Activated T-helper 1 cell treated with anti-CD3 and anti-CD28 coated beads, Interleukin-12 subunit alpha, Interleukin-12 subunit beta, Interleukin-2, Interleukin-4 antibody, amounts not matched to agents 30 ng/mL and 10 ng/mL and 1 ng/mL, durations not matched to agents 14 hours and 24 hours and 36 hours (primary cell): ENCODE measurements at regions not wholly inside any gene's neighbourhood (a gene's known extent, or its start where the extent isn't known, plus 50 kb on each side); places are given as distances from the start of the nearest gene placed in this dataset.

Experiments used
- DNase-seq: peaks from one replicate; pipeline ENCODE4 v3.0.0; 2021; ENCODE audit warnings: low spot score
- H3K27ac Mint-ChIP-seq: one replicate; pipeline ENCODE4 v1.8.0; 2021; ENCODE audit warnings: mild to moderate bottlenecking, mixed read lengths
- H3K27me3 Mint-ChIP-seq: one replicate; pipeline ENCODE4 v1.8.0; 2022; ENCODE audit warnings: mild to moderate bottlenecking, moderate library complexity, mixed read lengths; ENCODE audit not compliant: insufficient read depth
- H3K36me3 Mint-ChIP-seq: one replicate; pipeline ENCODE4 v1.8.0; 2021; ENCODE audit warnings: low read depth, mixed read lengths
- H3K4me1 Mint-ChIP-seq: one replicate; pipeline ENCODE4 v1.8.0; 2021; ENCODE audit warnings: low read depth, mixed read lengths
- H3K4me3 Mint-ChIP-seq: one replicate; pipeline ENCODE4 v1.8.0; 2021; ENCODE audit warnings: mild to moderate bottlenecking, moderate library complexity, mixed read lengths
- H3K9me3 Mint-ChIP-seq: one replicate; pipeline ENCODE4 v1.8.0; 2021; ENCODE audit warnings: mixed read lengths
- intact Hi-C: fragments of 100-400 bp; cut with micrococcal nuclease; formaldehyde crosslinking; loops from one replicate; pipeline ENCODE4 v1.15.1; 2024

GRCh38 chr10:31138026-31138553 lies 106.4 kb upstream of the ZNF438 start:
- H3K36me3 Mint-ChIP-seq = peaks cover 2% of the 10 kb centered on the region
- H3K27ac Mint-ChIP-seq = no peak overlapping the region
- H3K4me3 Mint-ChIP-seq = no peak overlapping the region
- DNase-seq = no peak
- no peaks in the 10 kb centered on the region for H3K27me3 Mint-ChIP-seq
- H3K4me1 Mint-ChIP-seq = peaks cover 44% of the 10 kb centered on the region
- H3K9me3 Mint-ChIP-seq = no peaks in the 10 kb centered on the region
- intact Hi-C loops = loop anchor here (5.0 kb wide), 1 partner anchor 354 kb away; no protein-coding TSS in a partner anchor

GRCh38 chr10:31139497-31139896 lies 107.8 kb upstream of the ZNF438 start:
- Mint-ChIP-seq H3K27me3 (no peaks in the 10 kb centered on the region), H3K4me3 (no peak overlapping the region), H3K9me3 (no peaks in the 10 kb centered on the region), H3K27ac (no peak overlapping the region), H3K36me3 (peaks cover 2% of the 10 kb centered on the region), H3K4me1 (peaks cover 37% of the 10 kb centered on the region)
- intact Hi-C loops = loop anchor here (5.0 kb wide), 1 partner anchor 353 kb away; no protein-coding TSS in a partner anchor
- no peak for DNase-seq

DNA sequence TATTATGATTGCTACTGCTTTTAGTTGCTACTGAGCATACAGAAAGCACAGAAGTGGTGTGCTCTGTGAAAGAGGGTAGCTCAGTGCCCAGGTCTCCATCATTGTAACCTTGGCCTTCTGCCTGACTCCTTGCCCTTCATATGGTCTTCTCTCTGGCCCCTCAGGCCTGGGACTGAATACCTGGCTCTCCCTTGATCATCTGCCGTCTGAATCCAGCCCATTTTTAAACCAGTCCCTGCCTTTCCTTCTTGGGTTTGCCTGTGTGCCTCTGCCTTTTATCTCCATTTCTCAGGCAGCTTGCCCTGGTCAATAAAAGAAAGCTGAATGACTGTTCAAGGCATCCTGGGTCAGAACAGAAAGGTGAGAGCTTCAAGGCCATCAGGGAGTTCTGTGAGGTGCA lies 109.1 kb upstream of the ZNF438 start:
- no peak for DNase-seq
- H3K36me3 Mint-ChIP-seq = peaks cover 2% of the 10 kb centered on the region
- peaks cover 35% of the 10 kb centered on the region for H3K4me1 Mint-ChIP-seq
- H3K4me3 Mint-ChIP-seq = no peak overlapping the region
- H3K9me3 Mint-ChIP-seq = no peaks in the 10 kb centered on the region
- intact Hi-C loops = no loop called here
- no peaks in the 10 kb centered on the region for H3K27me3 Mint-ChIP-seq
- no peak overlapping the region for H3K27ac Mint-ChIP-seq

GRCh38 chr10:31142026-31142425 lies 110.4 kb upstream of the ZNF438 start:
- Mint-ChIP-seq H3K4me1 (peaks cover 35% of the 10 kb centered on the region), H3K4me3 (no peak overlapping the region), H3K27me3 (no peaks in the 10 kb centered on the region), H3K9me3 (no peaks in the 10 kb centered on the region), H3K27ac (no peak overlapping the region), H3K36me3 (peaks cover 2% of the 10 kb centered on the region)
- intact Hi-C loops = no loop called here
- DNase-seq = no peak

GRCh38 chr10:31143331-31143935 lies 111.8 kb upstream of the ZNF438 start:
- H3K27ac Mint-ChIP-seq = no peak overlapping the region
- H3K4me1 Mint-ChIP-seq = peaks cover 31% of the 10 kb centered on the region
- intact Hi-C loops = no loop called here
- no peak for DNase-seq
- H3K9me3 Mint-ChIP-seq = no peaks in the 10 kb centered on the region
- H3K36me3 Mint-ChIP-seq = peaks cover 4% of the 10 kb centered on the region
- no peaks in the 10 kb centered on the region for H3K27me3 Mint-ChIP-seq
- H3K4me3 Mint-ChIP-seq = no peak overlapping the region

DNA sequence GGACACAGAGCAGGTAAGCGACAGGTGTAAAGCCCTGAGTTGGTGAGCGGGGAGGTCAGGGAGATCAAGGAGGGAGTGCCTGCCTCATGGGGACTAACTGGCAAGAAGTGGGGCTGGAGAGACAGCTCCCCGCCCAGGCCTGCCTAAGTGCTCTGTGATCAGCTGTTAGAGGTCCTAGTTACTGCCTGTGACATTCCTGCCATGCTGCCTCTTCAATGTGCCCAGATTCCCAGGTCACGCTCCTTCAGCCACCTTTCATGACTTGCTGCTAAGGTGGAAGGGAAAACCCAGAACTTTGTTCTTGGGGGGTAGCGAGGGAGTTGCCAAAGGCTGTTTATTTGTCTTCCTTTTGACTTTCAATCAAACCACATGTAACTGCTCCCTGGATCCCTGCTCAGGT lies 114.3 kb upstream of the ZNF438 start:
- no peak for DNase-seq
- Mint-ChIP-seq H3K27me3 (no peaks in the 10 kb centered on the region), H3K36me3 (peaks cover 2% of the 10 kb centered on the region), H3K9me3 (no peaks in the 10 kb centered on the region), H3K27ac (no peak overlapping the region), H3K4me3 (no peak overlapping the region), H3K4me1 (peaks cover 31% of the 10 kb centered on the region)
- intact Hi-C loops = no loop called here

- peak overlapping the region; percentile 44 for H3K27ac Mint-ChIP-seq
- intact Hi-C loops = loop anchor here (1.0 kb wide), 1 partner anchor 9 kb away; no protein-coding TSS in a partner anchor
- peaks cover 31% of the 10 kb centered on the region for H3K4me1 Mint-ChIP-seq
- no peak overlapping the region for H3K4me3 Mint-ChIP-seq
- H3K9me3 Mint-ChIP-seq = no peaks in the 10 kb centered on the region
- no peak for DNase-seq
- H3K36me3 Mint-ChIP-seq = peaks cover 2% of the 10 kb centered on the region
- no peaks in the 10 kb centered on the region for H3K27me3 Mint-ChIP-seq
These were observed 115.0 kb upstream of the ZNF438 start for GRCh38 chr10:31146491-31147209.

DNA sequence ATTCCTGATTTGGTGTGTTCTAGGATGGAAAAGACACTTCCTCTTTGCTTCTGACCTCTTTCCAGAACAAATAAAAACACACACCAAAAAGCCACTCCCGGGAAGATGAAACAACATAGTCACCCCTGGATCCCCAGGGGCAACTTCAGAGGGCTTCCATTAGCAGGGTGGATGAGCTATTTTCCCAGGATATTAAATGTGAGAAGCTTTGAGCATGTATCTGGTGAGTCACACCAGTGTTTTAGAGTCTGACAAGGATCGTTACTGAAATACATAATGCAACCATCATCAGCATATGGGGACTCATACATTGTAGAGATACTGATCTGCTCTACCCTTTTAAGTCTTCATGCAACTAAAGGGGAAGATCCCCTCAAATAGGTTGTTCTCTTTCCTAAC lies 115.5 kb upstream of the ZNF438 start:
- no peak for DNase-seq
- Mint-ChIP-seq H3K9me3 (no peaks in the 10 kb centered on the region), H3K27ac (peak overlapping the region; percentile 44), H3K27me3 (no peaks in the 10 kb centered on the region), H3K4me3 (no peak overlapping the region), H3K36me3 (peaks cover 2% of the 10 kb centered on the region), H3K4me1 (peaks cover 31% of the 10 kb centered on the region)
- intact Hi-C loops = loop anchor here (1.0 kb wide), 1 partner anchor 10 kb away; no protein-coding TSS in a partner anchor

- H3K4me3 Mint-ChIP-seq = no peak overlapping the region
- DNase-seq = no peak
- peaks cover 31% of the 10 kb centered on the region for H3K4me1 Mint-ChIP-seq
- no peaks in the 10 kb centered on the region for H3K9me3 Mint-ChIP-seq
- no peak overlapping the region for H3K27ac Mint-ChIP-seq
- H3K36me3 Mint-ChIP-seq = peaks cover 3% of the 10 kb centered on the region
- H3K27me3 Mint-ChIP-seq = no peaks in the 10 kb centered on the region
- intact Hi-C loops = no loop called here
These were observed 117.3 kb upstream of the ZNF438 start for GRCh38 chr10:31148951-31149350.

DNA sequence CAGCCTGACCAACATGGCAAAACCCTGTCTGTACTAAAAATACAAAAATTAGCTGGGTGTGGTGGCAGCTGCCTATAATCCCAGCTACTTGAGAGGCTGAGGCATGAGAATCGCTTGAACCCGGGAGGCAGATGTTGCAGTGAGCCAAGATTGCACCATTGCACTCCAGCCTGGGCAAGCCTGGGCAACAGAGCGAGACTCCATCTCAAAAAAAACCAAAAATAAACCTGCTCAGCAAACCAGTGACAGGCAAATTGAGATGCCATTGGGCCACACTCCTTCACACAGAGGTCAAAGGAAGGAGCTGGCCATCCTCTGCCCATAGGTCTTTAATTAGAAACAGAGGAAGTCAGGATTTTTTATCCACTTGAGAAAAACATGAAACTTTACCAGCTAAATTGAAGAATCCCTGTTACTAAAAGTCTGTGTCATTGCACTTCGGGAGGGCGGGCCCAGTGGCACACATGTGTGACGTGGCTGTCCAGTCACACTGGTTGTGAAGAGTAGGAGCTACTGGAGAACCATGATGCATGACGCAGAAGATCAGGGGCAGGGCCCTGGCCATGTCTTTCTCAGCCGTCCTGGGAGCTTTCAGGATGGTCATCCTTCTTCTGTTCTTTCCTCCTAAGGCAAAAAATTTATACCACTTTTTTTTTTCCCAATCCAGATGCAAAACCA lies 118.3 kb upstream of the ZNF438 start:
- Mint-ChIP-seq H3K36me3 (peaks cover 4% of the 10 kb centered on the region), H3K27me3 (no peaks in the 10 kb centered on the region), H3K9me3 (no peaks in the 10 kb centered on the region), H3K27ac (no peak overlapping the region), H3K4me1 (peaks cover 28% of the 10 kb centered on the region), H3K4me3 (no peak overlapping the region)
- intact Hi-C loops = no loop called here
- no peak for DNase-seq

- Mint-ChIP-seq H3K9me3 (no peaks in the 10 kb centered on the region), H3K4me1 (peaks cover 15% of the 10 kb centered on the region), H3K27ac (no peak overlapping the region), H3K4me3 (no peak overlapping the region), H3K27me3 (no peaks in the 10 kb centered on the region), H3K36me3 (peaks cover 4% of the 10 kb centered on the region)
- intact Hi-C loops = no loop called here
- DNase-seq = no peak
These were observed 119.6 kb upstream of the ZNF438 start for GRCh38 chr10:31151301-31151700.

GRCh38 chr10:31152421-31153135 lies 120.9 kb upstream of the ZNF438 start:
- H3K4me1 Mint-ChIP-seq = peaks cover 2% of the 10 kb centered on the region
- no peak overlapping the region for H3K27ac Mint-ChIP-seq
- H3K36me3 Mint-ChIP-seq = peaks cover 3% of the 10 kb centered on the region
- DNase-seq = no peak
- intact Hi-C loops = no loop called here
- H3K27me3 Mint-ChIP-seq = no peaks in the 10 kb centered on the region
- no peak overlapping the region for H3K4me3 Mint-ChIP-seq
- H3K9me3 Mint-ChIP-seq = no peaks in the 10 kb centered on the region
